Endothelial cell of umbilical vein (primary cell): ENCODE measurements at regions not wholly inside any gene's neighbourhood (a gene's known extent, or its start where the extent isn't known, plus 50 kb on each side); places are given as distances from the start of the nearest gene placed in this dataset.

ENCODE experiments used
- BruUV-seq: library from RNA; stranded (reverse); fragments of 400-500 nt; replicated peaks from 2 replicates; lab custom pipeline; 2021; lab: Mats Ljungman, UMichigan
- CTCF ChIA-PET: fragments of 300-600, 350-600 bp; sonication (Branson Sonifier 250); formaldehyde crosslinking; loops from one replicate; lab custom pipeline; 2021; ENCODE audit warnings: antibody characterized with exemption, inconsistent platforms; lab: Charles Lee
- POLR2A ChIA-PET: fragments of 300-600, 350-600 bp; sonication (Branson Sonifier 250); formaldehyde crosslinking; loops from one replicate; lab custom pipeline; 2021; ENCODE audit warnings: antibody characterized with exemption, inconsistent platforms; lab: Charles Lee
- DNase-seq: peaks from one replicate; pipeline ENCODE4 v3.0.0-alpha.2; 2011; ENCODE audit warnings: low read depth, low spot score
- FAIRE-seq: peaks from 2 replicates; lab custom pipeline; 2011; peaks lifted over from hg19 to GRCh38; lab: Jason Lieb, UNC
- H2AFZ ChIP-seq: 2 replicates; pipeline ENCODE4 v1.6.0; 2012; ENCODE audit warnings: low read depth, low read length, control low read depth, inconsistent platforms
- H3K27ac ChIP-seq: 2 replicates; pipeline ENCODE4 v1.5.1; 2011; ENCODE audit warnings: low read depth, mild to moderate bottlenecking, control low read depth, low read length, moderate library complexity; ENCODE audit not compliant: insufficient read depth
- H3K27me3 ChIP-seq, 2 experiments: 2 replicates each; pipeline versions ENCODE4 v1.6.0 to v1.6.1; 2011; ENCODE audit warnings: low read length in 2 of 2, mixed read lengths in 1 of 2; ENCODE audit not compliant: control insufficient read depth in 2 of 2, insufficient read depth in 2 of 2
- H3K36me3 ChIP-seq, 2 experiments: 2 replicates in 1 of 2; 3 replicates in 1 of 2; pipeline ENCODE4 v1.5.1; 2011; ENCODE audit warnings: low read length in 2 of 2, mild to moderate bottlenecking in 1 of 2, moderate library complexity in 1 of 2; ENCODE audit not compliant: control insufficient read depth in 2 of 2, insufficient read depth in 2 of 2; ENCODE audit errors: extremely low read depth in 1 of 2
- H3K4me1 ChIP-seq: 3 replicates; pipeline ENCODE4 v1.5.1; 2011; ENCODE audit warnings: mild to moderate bottlenecking, low read length; ENCODE audit not compliant: control insufficient read depth, insufficient read depth; ENCODE audit errors: extremely low read depth
- H3K4me2 ChIP-seq: 2 replicates; pipeline ENCODE4 v1.6.1; 2011; ENCODE audit warnings: low read length, control low read depth, mixed read lengths; ENCODE audit not compliant: insufficient read depth
- H3K4me3 ChIP-seq, 3 experiments: fragments of 200-600 bp in 1 of 3; sonication (generic), shearing (Covaris generic) in 1 of 3; replicated peaks in 1 of 3; 2 replicates each; pipeline ENCODE4 v1.5.1; 2011 to 2016; ENCODE audit warnings: control low read depth in 3 of 3, low read length in 3 of 3, mild to moderate bottlenecking in 2 of 3, inconsistent platforms in 1 of 3, low read depth in 1 of 3, moderate library complexity in 1 of 3; ENCODE audit not compliant: insufficient read depth in 1 of 3
- H3K79me2 ChIP-seq: 2 replicates; pipeline ENCODE4 v1.6.0; 2012; ENCODE audit warnings: low read length, inconsistent platforms; ENCODE audit not compliant: control insufficient read depth, insufficient read depth
- H3K9ac ChIP-seq: replicated peaks from 2 replicates; pipeline ENCODE3; 2011; ENCODE audit warnings: low read length, control low read depth; ENCODE audit not compliant: insufficient read depth; ENCODE audit errors: extremely low read depth
- H3K9me1 ChIP-seq: replicated peaks from 3 replicates; pipeline ENCODE4 v1.6.0; 2011; ENCODE audit warnings: mild to moderate bottlenecking, low read length; ENCODE audit not compliant: control insufficient read depth, insufficient read depth; ENCODE audit errors: extremely low read depth
- H3K9me3 ChIP-seq: replicated peaks from 2 replicates; pipeline ENCODE4 v1.5.1; 2012; ENCODE audit warnings: low read length, inconsistent platforms; ENCODE audit not compliant: control insufficient read depth, insufficient read depth
- H4K20me1 ChIP-seq: replicated peaks from 2 replicates; pipeline ENCODE3; 2011; ENCODE audit warnings: mild to moderate bottlenecking, low read length; ENCODE audit not compliant: control insufficient read depth, insufficient read depth; ENCODE audit errors: extremely low read depth
- EZH2 ChIP-seq: IDR thresholded peaks from 2 replicates; pipeline ENCODE4 v1.6.1; 2012; ENCODE audit warnings: borderline replicate concordance, low read depth, mild to moderate bottlenecking, moderate library complexity, low read length, inconsistent platforms; ENCODE audit not compliant: severe bottlenecking
- FOS ChIP-seq: IDR thresholded peaks from 2 replicates; pipeline ENCODE4 v1.6.1; 2011; ENCODE audit warnings: mild to moderate bottlenecking, low read length, moderate library complexity, borderline replicate concordance; ENCODE audit not compliant: insufficient read depth
- GATA2 ChIP-seq: IDR thresholded peaks from 2 replicates; pipeline ENCODE4 v1.7.0; 2011; ENCODE audit warnings: low read depth, mild to moderate bottlenecking, moderate library complexity, mixed read lengths, low read length; ENCODE audit not compliant: insufficient read length, insufficient read depth
- JUN ChIP-seq: IDR thresholded peaks from 2 replicates; pipeline ENCODE4 v1.6.1; 2011; ENCODE audit warnings: borderline replicate concordance, low read depth; ENCODE audit not compliant: insufficient read length, insufficient read depth
- MYC ChIP-seq: IDR thresholded peaks from one replicate; pipeline ENCODE4 v1.6.1; 2011; ENCODE audit warnings: mild to moderate bottlenecking, low read depth, low read length
- POLR2A ChIP-seq: IDR thresholded peaks from 2 replicates; pipeline ENCODE4 v1.6.1; 2012; ENCODE audit warnings: low read depth, mild to moderate bottlenecking, control low read depth, low read length
- POLR2AphosphoS5 ChIP-seq: IDR thresholded peaks from 2 replicates; pipeline ENCODE4 v1.6.1; 2012; ENCODE audit warnings: low read depth, mild to moderate bottlenecking, control low read depth, low read length, moderate library complexity; ENCODE audit not compliant: insufficient read depth
- dilution Hi-C: fragments of 300-500 bp; cut with MboI; formaldehyde crosslinking; loops from one replicate; pipeline ENCODE4 v1.15.0; 2019; ENCODE audit warnings: low sequenced_read_pairs; ENCODE audit not compliant: extremely low pct_ligation_motif_present
- intact Hi-C: fragments of 100-400 bp; cut with micrococcal nuclease; formaldehyde crosslinking; loops from one replicate; pipeline ENCODE4 v1.10.0; 2022
- TF ChIP-seq, protein P1 (sequence below): IDR thresholded peaks from 2 replicates; pipeline ENCODE4 v1.6.1; 2011; ENCODE audit not compliant: insufficient read depth, insufficient read length
- TF ChIP-seq, protein P2 (sequence below), 2 donors: IDR thresholded peaks; 1 replicate in 1 of 2; 2 replicates in 1 of 2; pipeline ENCODE4 v1.5.1; 2011; ENCODE audit warnings: low read length in 2 of 2, mild to moderate bottlenecking in 2 of 2, moderate library complexity in 2 of 2, control low read depth in 1 of 2, inconsistent platforms in 1 of 2, low read depth in 1 of 2; ENCODE audit not compliant: insufficient read depth in 1 of 2; ENCODE audit errors: extremely low read depth in 1 of 2

DNA sequence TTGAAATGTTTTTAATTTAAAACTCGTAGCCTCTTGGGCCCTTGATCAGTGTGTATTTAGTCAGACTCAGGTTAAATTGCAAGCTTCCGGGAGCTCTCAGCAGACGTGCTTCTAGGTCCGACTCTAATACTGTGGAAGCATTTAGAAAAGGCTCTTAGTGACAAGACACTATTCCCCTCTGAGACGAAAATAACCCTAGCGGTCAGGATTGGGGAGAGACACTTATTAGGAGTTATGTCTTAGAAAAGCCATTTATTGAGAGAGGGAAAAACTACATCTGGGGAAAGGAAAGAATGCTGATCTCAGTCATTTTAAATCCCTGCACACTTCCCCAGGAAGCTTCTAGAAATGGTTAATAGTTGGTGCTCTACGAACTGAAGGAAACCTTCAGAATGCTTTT, 110.5 kb upstream of the NCK2 start:
- intact Hi-C loops, result no loop called here
- H4K20me1 ChIP-seq, result no peaks in the 10 kb centered on the region
- TF ChIP-seq, protein P1, sequence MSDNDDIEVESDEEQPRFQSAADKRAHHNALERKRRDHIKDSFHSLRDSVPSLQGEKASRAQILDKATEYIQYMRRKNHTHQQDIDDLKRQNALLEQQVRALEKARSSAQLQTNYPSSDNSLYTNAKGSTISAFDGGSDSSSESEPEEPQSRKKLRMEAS, result no peak
- TF ChIP-seq JUN, result no peak
- TF ChIP-seq GATA2, result no peak
- TF ChIP-seq POLR2A, result no peak
- no peak for TF ChIP-seq FOS
- TF ChIP-seq MYC, result no peak
- TF ChIP-seq POLR2AphosphoS5, result no peak
- TF ChIP-seq, protein P2, sequence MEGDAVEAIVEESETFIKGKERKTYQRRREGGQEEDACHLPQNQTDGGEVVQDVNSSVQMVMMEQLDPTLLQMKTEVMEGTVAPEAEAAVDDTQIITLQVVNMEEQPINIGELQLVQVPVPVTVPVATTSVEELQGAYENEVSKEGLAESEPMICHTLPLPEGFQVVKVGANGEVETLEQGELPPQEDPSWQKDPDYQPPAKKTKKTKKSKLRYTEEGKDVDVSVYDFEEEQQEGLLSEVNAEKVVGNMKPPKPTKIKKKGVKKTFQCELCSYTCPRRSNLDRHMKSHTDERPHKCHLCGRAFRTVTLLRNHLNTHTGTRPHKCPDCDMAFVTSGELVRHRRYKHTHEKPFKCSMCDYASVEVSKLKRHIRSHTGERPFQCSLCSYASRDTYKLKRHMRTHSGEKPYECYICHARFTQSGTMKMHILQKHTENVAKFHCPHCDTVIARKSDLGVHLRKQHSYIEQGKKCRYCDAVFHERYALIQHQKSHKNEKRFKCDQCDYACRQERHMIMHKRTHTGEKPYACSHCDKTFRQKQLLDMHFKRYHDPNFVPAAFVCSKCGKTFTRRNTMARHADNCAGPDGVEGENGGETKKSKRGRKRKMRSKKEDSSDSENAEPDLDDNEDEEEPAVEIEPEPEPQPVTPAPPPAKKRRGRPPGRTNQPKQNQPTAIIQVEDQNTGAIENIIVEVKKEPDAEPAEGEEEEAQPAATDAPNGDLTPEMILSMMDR (IDR thresholded peaks at IDR 0.05; ENCODE audit: extremely low read depth in 1 of 2, insufficient read depth in 1 of 2, low read depth in 1 of 2, low read length in 2 of 2), result no peak
- TF ChIP-seq EZH2, result no peak
- no peak overlapping the region for H3K27ac ChIP-seq
- DNase-seq (no peak), FAIRE-seq (no peak)
- no peaks in the 10 kb centered on the region for H3K4me1 ChIP-seq
- POLR2A ChIA-PET, result no interaction called here
- H2AFZ ChIP-seq, result no peak overlapping the region
- no peak overlapping the region for H3K9ac ChIP-seq
- dilution Hi-C loops, result no loop called here
- no peaks in the 10 kb centered on the region for H3K36me3 ChIP-seq
- no peaks in the 10 kb centered on the region for H3K27me3 ChIP-seq
- no peak overlapping the region for H3K4me2 ChIP-seq
- no peaks in the 10 kb centered on the region for H3K9me1 ChIP-seq
- BruUV-seq, result no TSS peak
- H3K9me3 ChIP-seq, result no peaks in the 10 kb centered on the region
- CTCF ChIA-PET, result no interaction called here
- no peak overlapping the region for H3K4me3 ChIP-seq
- H3K79me2 ChIP-seq, result no peaks in the 10 kb centered on the region
